Tibial nerve (tissue), 4 donors: ENCODE measurements at regions not wholly inside any gene's neighbourhood (a gene's known extent, or its start where the extent isn't known, plus 50 kb on each side); places are given as distances from the start of the nearest gene placed in this dataset.

Source experiments
- CTCF ChIP-seq, 5 experiments: fragments of 200-600 bp in 3 of 5; fragments of 450-650 bp in 2 of 5; sonication (generic) in 3 of 5; IDR thresholded peaks; one replicate each; pipeline ENCODE4 v1.5.1; 2016 to 2019; ENCODE audit warnings: antibody characterized with exemption in 5 of 5, mild to moderate bottlenecking in 3 of 5, moderate library complexity in 2 of 5
- EP300 ChIP-seq, 2 donors: sonication (generic); formaldehyde crosslinking; IDR thresholded peaks; one replicate each; pipeline ENCODE4 v1.6.1; 2017; ENCODE audit warnings: antibody characterized with exemption in 2 of 2, mild to moderate bottlenecking in 1 of 2
- POLR2A ChIP-seq, 2 donors: fragments of 450-650 bp; IDR thresholded peaks; one replicate each; pipeline ENCODE4 v1.6.1; 2017; ENCODE audit warnings: antibody characterized with exemption in 2 of 2, mild to moderate bottlenecking in 2 of 2, moderate library complexity in 2 of 2

- TF ChIP-seq CTCF (IDR thresholded peaks at IDR 0.05) (no peak), POLR2A (IDR thresholded peaks at IDR 0.05) (no peak), EP300 (IDR thresholded peaks at IDR 0.05) (no peak)
These were observed 341.6 kb upstream of the AZI2 start for GRCh38 chr3:28690176-28690575.
